NT2/D1 (cell line): ENCODE measurements at regions not wholly inside any gene's neighbourhood (a gene's known extent, or its start where the extent isn't known, plus 50 kb on each side); places are given as distances from the start of the nearest gene placed in this dataset.

Experiments
- SUZ12 ChIP-seq: IDR thresholded peaks from 2 replicates; pipeline ENCODE4 v1.6.1; 2011; ENCODE audit not compliant: insufficient read length, insufficient read depth; ENCODE audit errors: extremely low read depth
- YY1 ChIP-seq: IDR thresholded peaks from 2 replicates; pipeline ENCODE4 v1.6.1; 2011; ENCODE audit not compliant: insufficient read length, insufficient read depth

DNA sequence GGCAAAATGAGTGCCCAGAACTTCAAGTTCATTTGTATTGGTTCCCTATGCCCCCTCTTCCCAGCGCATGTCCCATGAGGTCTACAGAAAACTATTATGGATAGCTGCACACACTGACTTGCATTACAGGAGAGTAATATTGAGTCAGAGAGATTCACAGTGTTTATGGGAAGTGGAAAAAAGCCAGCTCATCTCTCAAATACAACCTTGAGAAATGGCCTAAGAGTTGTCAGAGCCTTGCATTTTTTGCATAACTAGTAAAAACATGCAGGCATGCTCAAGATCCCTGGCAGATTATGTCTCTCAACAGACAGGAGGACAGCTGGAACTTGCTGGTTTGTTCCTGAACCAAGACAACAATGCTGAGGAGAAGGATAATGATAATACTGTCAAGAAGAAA lies 1292.8 kb downstream of the DSC3 start:
- no peak for TF ChIP-seq SUZ12
- TF ChIP-seq YY1 = no peak
